Right lobe of liver (tissue), 6 donors: ENCODE measurements at regions not wholly inside any gene's neighbourhood (a gene's known extent, or its start where the extent isn't known, plus 50 kb on each side); places are given as distances from the start of the nearest gene placed in this dataset.

Source experiments
- ATAC-seq, 4 donors: fragments of 200-7000 bp; cut with Tn5 transposase; one replicate each; pipeline ENCODE4 v1.9.1; 2020; ENCODE audit warnings: mild to moderate bottlenecking in 4 of 4, moderate library complexity in 4 of 4
- DNase-seq, 3 donors: peaks; one replicate each; pipeline ENCODE4 v3.0.0-alpha.2; 2020
- H3K27ac ChIP-seq, 3 donors: fragments of 200-600 bp; one replicate each; pipeline ENCODE4 v1.8.0; 2022
- H3K27me3 ChIP-seq, 2 donors: fragments of 200-600 bp; one replicate each; pipeline ENCODE4 v1.8.0; 2022
- H3K36me3 ChIP-seq, 4 donors: fragments of 200-600 bp; sonication (generic) in 1 of 4; one replicate each; pipeline versions ENCODE4 v1.5.1 to v1.8.0; 2017 to 2022; ENCODE audit warnings: control low read depth in 1 of 4
- H3K4me1 ChIP-seq, 4 donors: fragments of 200-600 bp; sonication (generic) in 1 of 4; one replicate each; pipeline versions ENCODE4 v1.5.1 to v1.8.0; 2017 to 2022; ENCODE audit warnings: control low read depth in 1 of 4
- H3K4me3 ChIP-seq, 3 donors: fragments of 200-600 bp; one replicate each; pipeline ENCODE4 v1.8.0; 2022
- H3K9me3 ChIP-seq, 4 donors: fragments of 200-600 bp; sonication (generic) in 1 of 4; one replicate each; pipeline versions ENCODE4 v1.5.1 to v1.8.0; 2017 to 2022; ENCODE audit warnings: control low read depth in 1 of 4
- CTCF ChIP-seq, 4 donors: fragments of 200-600 bp in 3 of 4; fragments of 450-650 bp in 1 of 4; IDR thresholded peaks; one replicate each; pipeline versions ENCODE4 v1.5.1 to v1.8.0; 2016 to 2022; ENCODE audit warnings: antibody characterized with exemption in 4 of 4, mild to moderate bottlenecking in 2 of 4
- POLR2A ChIP-seq: fragments of 450-650 bp; IDR thresholded peaks from one replicate; pipeline ENCODE4 v1.6.1; 2017; ENCODE audit warnings: antibody characterized with exemption, mild to moderate bottlenecking
- WGBS: methylation state at CpG from one replicate; pipeline ENCODE4 v1.1.6; 2018; ENCODE audit warnings: low coverage, low lambda C conversion rate; ENCODE audit not compliant: insufficient coverage; ENCODE audit errors: missing lambda C conversion rate; 5-methylcytosine and 5-hydroxymethylcytosine counted together
- intact Hi-C, 2 donors: fragments of 100-400 bp; cut with DNase I; formaldehyde crosslinking; loops; one replicate each; pipeline versions ENCODE4 v1.11.2 to v1.14.1; 2022
- donor health status: DM: no; HTN: yes; CAD: no.
- donor health status: DM: no; HTN: no; CAD: no.
- donor health status: DM: no; HTN: no; CAD: no.
- donor health status: DM: no; HTN: yes; CAD: no.
- donor health status: DM: no; HTN: yes; CAD: no.

DNA sequence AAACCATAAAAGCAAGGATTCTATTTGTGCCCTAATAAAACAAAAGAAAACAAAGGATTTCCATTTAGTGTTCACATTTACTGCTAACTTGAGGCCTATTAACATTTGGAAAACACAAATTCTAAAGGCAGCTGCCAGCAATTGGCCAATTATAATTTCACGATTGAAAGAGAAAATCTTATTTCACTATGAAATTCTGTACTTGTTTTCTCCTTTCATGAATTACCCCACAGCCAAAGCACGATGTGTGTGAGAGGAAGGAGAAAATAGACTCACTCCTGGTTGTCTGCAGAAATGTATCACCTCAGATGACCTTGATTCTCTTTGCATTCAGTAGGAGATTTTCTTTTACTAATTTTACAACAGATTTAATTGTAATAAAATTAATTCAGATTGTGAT lies 242.8 kb upstream of the GBE1 start:
- TF ChIP-seq POLR2A (no peak), CTCF (IDR thresholded peaks at IDR 0.05) (no peak)
- no peaks in the 10 kb centered on the region for H3K4me1 ChIP-seq
- DNase-seq (no peak), ATAC-seq (no peak)
- H3K36me3 ChIP-seq = no peaks in the 10 kb centered on the region
- H3K9me3 ChIP-seq = no peaks in the 10 kb centered on the region
- no peak overlapping the region for H3K4me3 ChIP-seq
- intact Hi-C loops = no loop called here
- 80% methylated on average over 2 of the region's 2 CpGs for WGBS
- H3K27me3 ChIP-seq = no peaks in the 10 kb centered on the region
- H3K27ac ChIP-seq = no peak overlapping the region

- WGBS = 75% methylated on average over 2 of the region's 2 CpGs
- H3K36me3 ChIP-seq = no peaks in the 10 kb centered on the region
- no peak for DNase-seq
Observed at GRCh38 chr3:82002986-82003642, 241.7 kb upstream of the GBE1 start.

DNA sequence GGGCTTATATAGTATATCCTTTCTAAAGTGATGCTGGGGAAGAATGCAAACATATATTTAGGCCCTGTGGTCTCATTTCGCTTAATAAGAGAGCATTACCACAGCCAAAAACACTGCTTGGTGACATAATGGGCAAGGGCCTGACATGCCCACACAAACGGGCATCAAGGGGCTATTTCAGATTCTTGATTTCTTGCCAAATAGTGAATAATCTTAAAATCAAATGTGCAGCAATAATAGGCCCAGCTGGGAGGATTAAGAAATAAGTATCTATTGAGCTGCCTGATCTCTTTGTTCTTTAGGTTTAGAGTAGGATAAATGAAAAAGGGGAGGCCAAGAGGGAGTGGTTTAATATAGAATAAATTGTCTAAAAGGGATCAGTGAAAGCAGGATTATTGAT lies 241.0 kb upstream of the GBE1 start:
- no peaks in the 10 kb centered on the region for H3K36me3 ChIP-seq
- ATAC-seq (no peak), DNase-seq (no peak)
- no peak overlapping the region for H3K27ac ChIP-seq
- WGBS = 69% methylated on average over 2 of the region's 2 CpGs
- H3K9me3 ChIP-seq = no peaks in the 10 kb centered on the region
- H3K4me1 ChIP-seq = peaks cover 0 to 5% (median 0%) of the 10 kb centered on the region in 4 donors
- H3K4me3 ChIP-seq = no peak overlapping the region
- TF ChIP-seq POLR2A (no peak), CTCF (IDR thresholded peaks at IDR 0.05) (no peak)
- no peaks in the 10 kb centered on the region for H3K27me3 ChIP-seq
- intact Hi-C loops = no loop called here

More at GRCh38 chr3:82002986-82003642, 241.7 kb upstream of the GBE1 start:
- ATAC-seq = no peak
- H3K4me3 ChIP-seq = no peak overlapping the region
- no peaks in the 10 kb centered on the region for H3K9me3 ChIP-seq
- no peak overlapping the region for H3K27ac ChIP-seq
- intact Hi-C loops = no loop called here
- H3K4me1 ChIP-seq = peaks cover 0 to 3% (median 0%) of the 10 kb centered on the region in 4 donors
- H3K27me3 ChIP-seq = no peaks in the 10 kb centered on the region
- TF ChIP-seq POLR2A = no peak
- TF ChIP-seq CTCF (IDR thresholded peaks at IDR 0.05) = no peak

DNA sequence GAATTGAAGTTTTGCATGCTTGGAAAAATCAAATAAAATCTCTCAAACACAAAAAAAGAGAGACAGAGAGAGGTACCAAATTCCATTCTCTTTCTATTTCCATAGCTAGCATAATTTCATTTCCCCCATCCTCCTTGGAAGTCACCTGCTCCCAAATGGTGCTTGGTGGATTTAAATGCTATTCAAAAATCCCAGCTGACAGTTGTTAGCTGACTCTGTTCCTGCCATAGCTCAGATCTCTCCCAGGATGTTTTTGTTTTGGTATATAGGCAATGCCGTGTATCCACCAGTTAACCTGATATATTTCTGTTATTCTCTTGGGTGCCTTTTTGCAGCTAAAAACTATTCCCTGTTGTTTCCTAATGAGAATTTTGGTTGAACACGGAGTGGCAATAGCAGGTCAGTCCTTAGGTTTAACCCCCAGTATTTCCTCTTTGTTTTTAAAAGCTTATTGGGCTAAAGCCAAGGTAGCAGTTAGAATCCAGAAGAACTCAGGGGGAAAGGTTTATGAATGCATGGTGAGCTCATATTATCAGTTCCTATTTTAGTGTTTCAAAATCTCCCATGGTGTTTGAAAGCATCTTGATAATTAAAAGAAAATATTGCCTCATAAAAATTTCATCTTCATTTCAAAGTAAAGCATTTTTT lies 240.0 kb upstream of the GBE1 start:
- ATAC-seq = no peak
- 79% methylated on average over 2 of the region's 2 CpGs for WGBS
- TF ChIP-seq CTCF (IDR thresholded peaks at IDR 0.05) (no peak), POLR2A (no peak)
- peaks cover 0 to 5% (median 0%) of the 10 kb centered on the region in 4 donors for H3K4me1 ChIP-seq
- no peaks in the 10 kb centered on the region for H3K36me3 ChIP-seq
- H3K27me3 ChIP-seq = no peaks in the 10 kb centered on the region
- intact Hi-C loops = no loop called here
- H3K27ac ChIP-seq = no peak overlapping the region
- H3K4me3 ChIP-seq = no peak overlapping the region
- no peaks in the 10 kb centered on the region for H3K9me3 ChIP-seq
- DNase-seq = no peak
